Panc1 (cell line): ENCODE measurements at regions not wholly inside any gene's neighbourhood (a gene's known extent, or its start where the extent isn't known, plus 50 kb on each side); places are given as distances from the start of the nearest gene placed in this dataset.

ENCODE experiments used
- ATAC-seq: fragments of 200-7000 bp; cut with Tn5 transposase; 2 replicates; pipeline ENCODE4 v1.9.1; 2020; ENCODE audit warnings: mild to moderate bottlenecking, moderate library complexity
- BruUV-seq: library from RNA; stranded (reverse); fragments of 400-500 nt; replicated peaks from 2 replicates; lab custom pipeline; 2021; lab: Mats Ljungman, UMichigan
- CTCF ChIA-PET: fragments of 300-600 bp; sonication (Branson Sonifier 250); formaldehyde crosslinking; loops from one replicate; lab custom pipeline; 2022; ENCODE audit warnings: antibody characterized with exemption; lab: Charles Lee
- POLR2A ChIA-PET: fragments of 300-600 bp; sonication (Branson Sonifier 250); formaldehyde crosslinking; loops from one replicate; lab custom pipeline; 2022; ENCODE audit warnings: antibody characterized with exemption; lab: Charles Lee
- DNase-seq: peaks from one replicate; pipeline ENCODE4 v3.0.0-alpha.2; 2010; ENCODE audit warnings: low read depth, low spot score
- H3K27ac ChIP-seq: 2 replicates; pipeline ENCODE4 v1.5.1; 2011; ENCODE audit warnings: mild to moderate bottlenecking, low read length, inconsistent platforms
- H3K27me3 ChIP-seq: fragments of 200-500 bp; sonication (Bioruptor generic); 2 replicates; pipeline ENCODE4 v1.6.0; 2014; ENCODE audit warnings: low read length, inconsistent platforms; ENCODE audit not compliant: control insufficient read depth, insufficient read depth
- H3K36me3 ChIP-seq: fragments of 200-500 bp; sonication (Bioruptor generic); 2 replicates; pipeline ENCODE4 v1.5.1; 2014; ENCODE audit warnings: inconsistent platforms, mild to moderate bottlenecking, low read length, moderate library complexity; ENCODE audit not compliant: control insufficient read depth, insufficient read depth
- H3K4me1 ChIP-seq: 2 replicates; pipeline ENCODE4 v1.5.1; 2011; ENCODE audit warnings: inconsistent platforms, mild to moderate bottlenecking, low read length, moderate library complexity; ENCODE audit not compliant: control insufficient read depth, insufficient read depth
- H3K4me3 ChIP-seq, 2 experiments: 2 replicates each; pipeline ENCODE4 v1.5.1; 2011 to 2012; ENCODE audit warnings: low read depth in 2 of 2, low read length in 2 of 2, mild to moderate bottlenecking in 2 of 2, inconsistent platforms in 1 of 2, moderate library complexity in 1 of 2
- H3K9me3 ChIP-seq: fragments of 200-500 bp; sonication (Bioruptor generic); 2 replicates; pipeline ENCODE4 v1.5.1; 2014; ENCODE audit warnings: low read depth, mild to moderate bottlenecking, inconsistent platforms, low read length, moderate library complexity; ENCODE audit not compliant: control insufficient read depth, insufficient read depth
- POLR2AphosphoS5 ChIP-seq: IDR thresholded peaks from 2 replicates; pipeline ENCODE4 v1.6.1; 2012; ENCODE audit warnings: mild to moderate bottlenecking, low read depth, low read length, moderate library complexity
- SIN3A ChIP-seq: IDR thresholded peaks from 2 replicates; pipeline ENCODE4 v1.6.1; 2012; ENCODE audit warnings: low read depth, mild to moderate bottlenecking, low read length, moderate library complexity, borderline replicate concordance; ENCODE audit not compliant: insufficient read depth
- TCF7L2 ChIP-seq: IDR thresholded peaks from 2 replicates; pipeline ENCODE4 v1.6.1; 2011; ENCODE audit warnings: mild to moderate bottlenecking, low read depth, low read length, inconsistent platforms
- in situ Hi-C: cut with HindIII; loops from 2 replicates; pipeline ENCODE4 v1.10.0; 2016; ENCODE audit warnings: low sequenced_read_pairs, low pct_unique_long_range_greater_than_20kb
- intact Hi-C: fragments of 100-400 bp; cut with micrococcal nuclease; formaldehyde crosslinking; loops from one replicate; pipeline ENCODE4 v1.10.0; 2022; ENCODE audit not compliant: unreplicated experiment
- TF ChIP-seq, protein P1 (sequence below): fragments of 450-650 bp; IDR thresholded peaks from 2 replicates; pipeline ENCODE4 v1.5.1; 2017; ENCODE audit warnings: mild to moderate bottlenecking
- TF ChIP-seq, protein P2 (sequence below), 2 experiments: IDR thresholded peaks; 2 replicates each; pipeline ENCODE4 v1.6.1; 2011 to 2012; ENCODE audit warnings: low read depth in 2 of 2, control low read depth in 1 of 2, low read length in 1 of 2, mild to moderate bottlenecking in 1 of 2, moderate library complexity in 1 of 2; ENCODE audit not compliant: insufficient read depth in 1 of 2

DNA sequence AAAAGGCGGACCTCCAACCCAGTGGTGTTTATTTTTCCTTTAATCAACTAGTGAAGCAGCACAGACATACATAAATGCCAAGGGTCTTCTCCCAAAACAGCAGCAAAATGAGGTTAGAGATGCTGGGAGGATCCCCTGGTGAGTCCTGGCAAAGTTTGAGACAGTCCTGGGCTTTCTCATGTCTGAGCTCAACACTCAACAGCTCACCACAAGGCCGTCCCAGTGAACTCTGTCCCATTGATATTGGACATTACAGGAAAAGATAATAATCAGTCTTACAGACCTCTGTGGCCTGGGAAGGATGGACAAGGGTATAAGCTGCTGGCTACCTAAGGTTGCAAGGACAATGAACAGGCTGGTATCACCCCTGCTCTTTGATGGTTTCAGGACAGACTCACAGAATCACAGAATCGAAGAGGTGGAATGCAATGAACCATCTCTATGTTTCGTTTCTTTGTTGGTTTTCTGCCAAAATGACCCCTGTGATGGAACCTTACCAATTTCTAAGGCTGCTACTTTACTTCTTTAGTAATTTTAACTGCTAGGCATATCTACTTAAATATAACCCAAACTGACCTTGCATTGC lies 551.8 kb downstream of the RAB28 start:
- BruUV-seq: no TSS peak
- in situ Hi-C loops: no loop called here
- Histone ChIP-seq H3K4me3 (no peak overlapping the region), H3K36me3 (no peaks in the 10 kb centered on the region), H3K27ac (no peak overlapping the region), H3K9me3 (no peaks in the 10 kb centered on the region), H3K27me3 (no peaks in the 10 kb centered on the region), H3K4me1 (no peaks in the 10 kb centered on the region)
- POLR2A ChIA-PET: no interaction called here
- DNase-seq: no peak
- TF ChIP-seq, protein P1, sequence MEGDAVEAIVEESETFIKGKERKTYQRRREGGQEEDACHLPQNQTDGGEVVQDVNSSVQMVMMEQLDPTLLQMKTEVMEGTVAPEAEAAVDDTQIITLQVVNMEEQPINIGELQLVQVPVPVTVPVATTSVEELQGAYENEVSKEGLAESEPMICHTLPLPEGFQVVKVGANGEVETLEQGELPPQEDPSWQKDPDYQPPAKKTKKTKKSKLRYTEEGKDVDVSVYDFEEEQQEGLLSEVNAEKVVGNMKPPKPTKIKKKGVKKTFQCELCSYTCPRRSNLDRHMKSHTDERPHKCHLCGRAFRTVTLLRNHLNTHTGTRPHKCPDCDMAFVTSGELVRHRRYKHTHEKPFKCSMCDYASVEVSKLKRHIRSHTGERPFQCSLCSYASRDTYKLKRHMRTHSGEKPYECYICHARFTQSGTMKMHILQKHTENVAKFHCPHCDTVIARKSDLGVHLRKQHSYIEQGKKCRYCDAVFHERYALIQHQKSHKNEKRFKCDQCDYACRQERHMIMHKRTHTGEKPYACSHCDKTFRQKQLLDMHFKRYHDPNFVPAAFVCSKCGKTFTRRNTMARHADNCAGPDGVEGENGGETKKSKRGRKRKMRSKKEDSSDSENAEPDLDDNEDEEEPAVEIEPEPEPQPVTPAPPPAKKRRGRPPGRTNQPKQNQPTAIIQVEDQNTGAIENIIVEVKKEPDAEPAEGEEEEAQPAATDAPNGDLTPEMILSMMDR: no peak
- TF ChIP-seq TCF7L2 (no peak), SIN3A (no peak), POLR2AphosphoS5 (no peak)
- TF ChIP-seq, protein P2, sequence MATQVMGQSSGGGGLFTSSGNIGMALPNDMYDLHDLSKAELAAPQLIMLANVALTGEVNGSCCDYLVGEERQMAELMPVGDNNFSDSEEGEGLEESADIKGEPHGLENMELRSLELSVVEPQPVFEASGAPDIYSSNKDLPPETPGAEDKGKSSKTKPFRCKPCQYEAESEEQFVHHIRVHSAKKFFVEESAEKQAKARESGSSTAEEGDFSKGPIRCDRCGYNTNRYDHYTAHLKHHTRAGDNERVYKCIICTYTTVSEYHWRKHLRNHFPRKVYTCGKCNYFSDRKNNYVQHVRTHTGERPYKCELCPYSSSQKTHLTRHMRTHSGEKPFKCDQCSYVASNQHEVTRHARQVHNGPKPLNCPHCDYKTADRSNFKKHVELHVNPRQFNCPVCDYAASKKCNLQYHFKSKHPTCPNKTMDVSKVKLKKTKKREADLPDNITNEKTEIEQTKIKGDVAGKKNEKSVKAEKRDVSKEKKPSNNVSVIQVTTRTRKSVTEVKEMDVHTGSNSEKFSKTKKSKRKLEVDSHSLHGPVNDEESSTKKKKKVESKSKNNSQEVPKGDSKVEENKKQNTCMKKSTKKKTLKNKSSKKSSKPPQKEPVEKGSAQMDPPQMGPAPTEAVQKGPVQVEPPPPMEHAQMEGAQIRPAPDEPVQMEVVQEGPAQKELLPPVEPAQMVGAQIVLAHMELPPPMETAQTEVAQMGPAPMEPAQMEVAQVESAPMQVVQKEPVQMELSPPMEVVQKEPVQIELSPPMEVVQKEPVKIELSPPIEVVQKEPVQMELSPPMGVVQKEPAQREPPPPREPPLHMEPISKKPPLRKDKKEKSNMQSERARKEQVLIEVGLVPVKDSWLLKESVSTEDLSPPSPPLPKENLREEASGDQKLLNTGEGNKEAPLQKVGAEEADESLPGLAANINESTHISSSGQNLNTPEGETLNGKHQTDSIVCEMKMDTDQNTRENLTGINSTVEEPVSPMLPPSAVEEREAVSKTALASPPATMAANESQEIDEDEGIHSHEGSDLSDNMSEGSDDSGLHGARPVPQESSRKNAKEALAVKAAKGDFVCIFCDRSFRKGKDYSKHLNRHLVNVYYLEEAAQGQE (IDR thresholded peaks at IDR 0.05; ENCODE audit: insufficient read depth in 1 of 2, low read depth in 2 of 2, low read length in 1 of 2): no peak
- no peak for ATAC-seq
- CTCF ChIA-PET: no interaction called here
- intact Hi-C loops: no loop called here

DNA sequence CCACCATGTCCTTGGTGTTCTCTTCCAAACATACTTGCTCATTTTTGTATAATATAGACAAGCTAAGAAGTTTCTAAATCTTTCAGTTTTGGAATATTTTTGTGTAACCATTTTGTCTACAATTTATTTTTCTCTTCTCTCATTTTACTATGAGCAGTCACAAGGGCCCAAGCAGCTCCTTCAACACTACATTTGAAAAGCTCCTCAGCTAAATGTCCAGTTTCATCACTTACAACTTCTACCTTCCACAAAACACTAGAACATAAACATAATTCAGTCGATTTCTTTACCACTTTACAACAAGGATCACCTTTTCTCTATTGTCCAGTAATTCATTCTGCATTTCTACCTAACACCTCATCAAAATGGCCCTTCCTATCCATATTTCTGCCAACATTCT lies 554.4 kb downstream of the RAB28 start:
- no peak for ATAC-seq
- BruUV-seq: no TSS peak
- intact Hi-C loops (no loop called here), in situ Hi-C loops (no loop called here)
- H3K27ac ChIP-seq: no peak overlapping the region
- ChIA-PET POLR2A (no interaction called here), CTCF (no interaction called here)
- no peaks in the 10 kb centered on the region for H3K27me3 ChIP-seq
- TF ChIP-seq, protein P1: no peak
- TF ChIP-seq, protein P2 (IDR thresholded peaks at IDR 0.05; ENCODE audit: insufficient read depth in 1 of 2, low read depth in 2 of 2, low read length in 1 of 2): no peak
- TF ChIP-seq SIN3A: no peak
- TF ChIP-seq TCF7L2: no peak
- TF ChIP-seq POLR2AphosphoS5: no peak
- H3K9me3 ChIP-seq: no peaks in the 10 kb centered on the region
- H3K4me1 ChIP-seq: no peaks in the 10 kb centered on the region
- DNase-seq: no peak
- no peaks in the 10 kb centered on the region for H3K36me3 ChIP-seq
- no peak overlapping the region for H3K4me3 ChIP-seq
